ENCODE measurements at regions not wholly inside any gene's neighbourhood (a gene's known extent, or its start where the extent isn't known, plus 50 kb on each side); places are given as distances from the start of the nearest gene placed in this dataset.

GRCh38 chr21:15437883-15438282 is 291.9 kb upstream of the USP25 start (continued):
- no peak for TF ChIP-seq CEBPZ (IDR thresholded peaks at IDR 0.05; ENCODE audit: low read depth, low read length)
- no peak for TF ChIP-seq RCOR1 (conservative IDR thresholded peaks at IDR 0.05; ENCODE audit: low read depth, low read length)
- peak; percentile 36; the same call in 1 of the 2 replicates for TF ChIP-seq ZNF217 (IDR thresholded peaks at IDR 0.05)
- TF ChIP-seq ZNF622 (IDR thresholded peaks at IDR 0.05), result no peak
- TF ChIP-seq IRF3 (IDR thresholded peaks at IDR 0.05), result no peak
- no peak for TF ChIP-seq JUND (IDR thresholded peaks at IDR 0.05; ENCODE audit: low read depth, low read length)
- no peak for TF ChIP-seq SREBF2 (IDR thresholded peaks at IDR 0.05; ENCODE audit: low read length)
- no peak for TF ChIP-seq ZNF24 (IDR thresholded peaks at IDR 0.05)
- TF ChIP-seq EED (IDR thresholded peaks at IDR 0.05; ENCODE audit: low read depth), result peak; percentile 96
- no peak for TF ChIP-seq NR2C1 (IDR thresholded peaks at IDR 0.05)
- TF ChIP-seq USF2 (IDR thresholded peaks at IDR 0.05; ENCODE audit: borderline replicate concordance, low read depth, low read length), result no peak
- TF ChIP-seq TARDBP (IDR thresholded peaks at IDR 0.05; ENCODE audit: borderline replicate concordance), result no peak
- no peak for TF ChIP-seq MYC (IDR thresholded peaks at IDR 0.05; ENCODE audit: insufficient read depth, insufficient read length, insufficient replicate concordance, low read length, severe bottlenecking)
- no peak for TF ChIP-seq ZNF274 (IDR thresholded peaks at IDR 0.05; ENCODE audit: insufficient read depth, insufficient read length)
- peak; percentile 86; the same call in 1 of the 2 replicates for TF ChIP-seq RELB (IDR thresholded peaks at IDR 0.05; ENCODE audit: low read depth)
- TF ChIP-seq CUX1 (IDR thresholded peaks at IDR 0.05; ENCODE audit: insufficient replicate concordance, low read depth, low read length), result no peak
- TF ChIP-seq CTCF (IDR thresholded peaks at IDR 0.05 in 2 of 3, conservative IDR thresholded peaks at IDR 0.05 in 1 of 3; ENCODE audit: control insufficient read depth in 2 of 3, extremely low read depth in 1 of 3, insufficient read depth in 1 of 3, low read depth in 3 of 3, low read length in 3 of 3), result no peak
